GM12892 (cell line): ENCODE measurements at regions not wholly inside any gene's neighbourhood (a gene's known extent, or its start where the extent isn't known, plus 50 kb on each side); places are given as distances from the start of the nearest gene placed in this dataset.

Source experiments
- POLR2A ChIP-seq: IDR thresholded peaks from 2 replicates; pipeline ENCODE4 v1.6.1; 2011; ENCODE audit warnings: low read depth, low read length, control low read depth
- POLR2AphosphoS5 ChIP-seq: IDR thresholded peaks from 2 replicates; pipeline ENCODE4 v1.6.1; 2011; ENCODE audit warnings: low read depth, low read length, control low read depth
- TAF1 ChIP-seq: IDR thresholded peaks from 2 replicates; pipeline ENCODE4 v1.6.1; 2011; ENCODE audit warnings: low read depth, mild to moderate bottlenecking, control low read depth, low read length, borderline replicate concordance

GRCh38 chr10:71035511-71036296 lies 147.3 kb upstream of the PCBD1 start:
- TF ChIP-seq POLR2A = no peak
- no peak for TF ChIP-seq POLR2AphosphoS5
- TF ChIP-seq TAF1 = no peak
